GM12878 (cell line): ENCODE measurements at regions not wholly inside any gene's neighbourhood (a gene's known extent, or its start where the extent isn't known, plus 50 kb on each side); places are given as distances from the start of the nearest gene placed in this dataset.
A peak's percentile ranks its signal among the peaks of the same experiment; 100 is the strongest.
"Not testable (repeated sequence)": the region's sequence is repeated elsewhere in the genome, so short reads cannot be mapped to it uniquely, and the experiment has no call there.

Source experiments
- ATAC-seq: fragments of 200-7000 bp; cut with Tn5 transposase; 3 replicates; pipeline ENCODE4 v1.9.1; 2020; ENCODE audit warnings: mild to moderate bottlenecking, moderate library complexity
- BruUV-seq: library from RNA; stranded (reverse); fragments of 400-500 nt; replicated peaks from 2 replicates; lab custom pipeline; 2021; lab: Mats Ljungman, UMichigan
- CTCF ChIA-PET: fragments of 300-600 bp; sonication (Branson Sonifier 250); formaldehyde crosslinking; extraction: SDS; loops from one replicate; lab custom pipeline; 2021; ENCODE audit warnings: inconsistent platforms; lab: Yijun Ruan, JAX
- POLR2A ChIA-PET: fragments of 350-600 bp; formaldehyde crosslinking; extraction: SDS; loops from one replicate; lab custom pipeline; 2021; ENCODE audit warnings: inconsistent platforms; lab: Charles Lee
- RAD21 ChIA-PET: fragments of 300-600 bp; sonication (Branson Sonifier 250); formaldehyde crosslinking; loops from one replicate; lab custom pipeline; 2023; ENCODE audit warnings: antibody characterized with exemption; ENCODE audit not compliant: unreplicated experiment; lab: Charles Lee
- SMC1A ChIA-PET: fragments of 300-600 bp; sonication (Branson Sonifier 250); formaldehyde crosslinking; loops from one replicate; lab custom pipeline; 2023; ENCODE audit not compliant: unreplicated experiment, uncharacterized antibody; lab: Charles Lee
- DNase-seq: peaks from one replicate; pipeline ENCODE4 v3.0.0-alpha.2; 2011; ENCODE audit warnings: low read depth, low spot score
- FAIRE-seq: peaks from 3 replicates; lab custom pipeline; 2011; peaks lifted over from hg19 to GRCh38; lab: Jason Lieb, UNC
- H2AFZ ChIP-seq: 2 replicates; pipeline ENCODE4 v1.6.0; 2011; ENCODE audit warnings: low read depth, low read length, control low read depth; ENCODE audit not compliant: control insufficient read depth
- H3K27ac ChIP-seq: 2 replicates; pipeline ENCODE4 v1.5.1; 2011; ENCODE audit warnings: control low read depth; ENCODE audit not compliant: control insufficient read depth, insufficient read depth
- H3K27me3 ChIP-seq, 2 experiments: replicated peaks in 1 of 2; 2 replicates each; pipeline versions ENCODE4 v1.6.0 to v1.6.1; 2011; ENCODE audit warnings: low read length in 1 of 2; ENCODE audit not compliant: control insufficient read depth in 2 of 2, insufficient read depth in 2 of 2
- H3K36me3 ChIP-seq, 2 experiments: 2 replicates each; pipeline ENCODE4 v1.5.1; 2011; ENCODE audit warnings: low read length in 1 of 2; ENCODE audit not compliant: control insufficient read depth in 2 of 2, insufficient read depth in 2 of 2
- H3K4me1 ChIP-seq: 2 replicates; pipeline ENCODE4 v1.6.1; 2011; ENCODE audit warnings: mild to moderate bottlenecking, low read length, moderate library complexity, mixed read lengths; ENCODE audit not compliant: control insufficient read depth, insufficient read depth
- H3K4me2 ChIP-seq: 2 replicates; pipeline ENCODE4 v1.6.0; 2011; ENCODE audit warnings: control low read depth; ENCODE audit not compliant: control insufficient read depth, insufficient read depth
- H3K4me3 ChIP-seq: fragments of 200-600 bp; sonication (generic); 2 replicates; pipeline ENCODE4 v1.5.1; 2016
- H3K79me2 ChIP-seq: 2 replicates; pipeline ENCODE4 v1.6.0; 2011; ENCODE audit warnings: low read length; ENCODE audit not compliant: control insufficient read depth, insufficient read depth
- H3K9ac ChIP-seq: 2 replicates; pipeline ENCODE4 v1.8.0; 2011; ENCODE audit warnings: low read length, control low read depth, mixed read lengths; ENCODE audit not compliant: control insufficient read depth, insufficient read depth
- H3K9me3 ChIP-seq: replicated peaks from 3 replicates; pipeline ENCODE4 v1.5.1; 2011; ENCODE audit warnings: mild to moderate bottlenecking, low read length; ENCODE audit not compliant: control insufficient read depth, insufficient read depth
- H4K20me1 ChIP-seq: 2 replicates; pipeline ENCODE4 v1.6.0; 2011; ENCODE audit not compliant: control insufficient read depth, insufficient read depth
- ESRRA ChIP-seq: IDR thresholded peaks from 2 replicates; pipeline ENCODE4 v1.6.1; 2012; ENCODE audit warnings: mild to moderate bottlenecking, low read length, improper control_type of control experiment
- NFYA ChIP-seq: IDR thresholded peaks from 2 replicates; pipeline ENCODE4 v1.6.1; 2011; ENCODE audit warnings: low read depth, mild to moderate bottlenecking, low read length, improper control_type of control experiment, borderline replicate concordance
- NFYB ChIP-seq: IDR thresholded peaks from 2 replicates; pipeline ENCODE4 v1.6.1; 2011; ENCODE audit warnings: low read depth, mild to moderate bottlenecking, low read length, improper control_type of control experiment, moderate library complexity; ENCODE audit not compliant: insufficient read depth
- PAX8 ChIP-seq: fragments of 450-650 bp; IDR thresholded peaks from 2 replicates; pipeline ENCODE4 v1.6.1; 2017; ENCODE audit warnings: mild to moderate bottlenecking, moderate library complexity
- REST ChIP-seq: IDR thresholded peaks from 2 replicates; pipeline ENCODE4 v1.6.1; 2012; ENCODE audit warnings: mild to moderate bottlenecking, low read depth, low read length
- SMC3 ChIP-seq: IDR thresholded peaks from 2 replicates; pipeline ENCODE4 v1.6.1; 2011; ENCODE audit warnings: low read length, improper control_type of control experiment, borderline replicate concordance
- SREBF2 ChIP-seq: IDR thresholded peaks from 2 replicates; pipeline ENCODE4 v1.6.1; 2012; ENCODE audit warnings: mild to moderate bottlenecking, low read length
- TCF12 ChIP-seq: IDR thresholded peaks from 2 replicates; pipeline ENCODE4 v1.6.1; 2011; ENCODE audit warnings: low read depth, mild to moderate bottlenecking, low read length
- TCF3 ChIP-seq: IDR thresholded peaks from 2 replicates; pipeline ENCODE4 v1.6.1; 2012; ENCODE audit warnings: low read depth, mild to moderate bottlenecking, low read length, borderline replicate concordance; ENCODE audit not compliant: insufficient read depth
- ZBTB40 ChIP-seq: fragments of 450-650 bp; IDR thresholded peaks from 2 replicates; pipeline ENCODE4 v1.6.1; 2016; ENCODE audit warnings: mild to moderate bottlenecking, moderate library complexity, borderline replicate concordance
- WGBS: methylation state at CpG from one replicate; pipeline ENCODE4 v1.1.6; 2016; ENCODE audit warnings: low lambda C conversion rate; ENCODE audit not compliant: insufficient replicate concordance, insufficient coverage; ENCODE audit errors: missing lambda C conversion rate; 5-methylcytosine and 5-hydroxymethylcytosine counted together
- in situ Hi-C: fragments of 300-500 bp; cut with MboI; formaldehyde crosslinking; loops from 9 replicates; pipeline ENCODE4 v1.14.3; 2018; ENCODE audit warnings: mixed read lengths
- intact Hi-C: fragments of 100-400 bp; cut with micrococcal nuclease; formaldehyde crosslinking; loops from one replicate; pipeline ENCODE4 v1.14.2; 2022; ENCODE audit not compliant: unreplicated experiment

- BruUV-seq: no TSS peak
- Histone ChIP-seq H3K79me2 (no peaks in the 10 kb centered on the region), H2AFZ (peak overlapping the region; percentile 81), H4K20me1 (no peaks in the 10 kb centered on the region), H3K4me3 (no peak overlapping the region), H3K36me3 (no peaks in the 10 kb centered on the region), H3K9ac (peak overlapping the region; percentile 82), H3K9me3 (peaks cover 8% of the 10 kb centered on the region; the same call in 2 of the 3 replicates), H3K4me1 (peaks cover 29% of the 10 kb centered on the region), H3K27me3 (no peaks in the 10 kb centered on the region), H3K4me2 (peak overlapping the region; percentile 63), H3K27ac (peak overlapping the region; percentile 99)
- TF ChIP-seq SREBF2: no peak
- TF ChIP-seq TCF3: no peak
- TF ChIP-seq ESRRA: no peak
- no peak for TF ChIP-seq REST
- no peak for TF ChIP-seq TCF12
- TF ChIP-seq SMC3: no peak
- TF ChIP-seq PAX8: no peak
- no peak for TF ChIP-seq NFYA
- TF ChIP-seq NFYB: no peak
- TF ChIP-seq ZBTB40: no peak
- DNase-seq: no peak
- intact Hi-C loops (loop anchor here (1.0 to 5.0 kb wide), 2 partner anchors 42 to 156 kb away; no protein-coding TSS in a partner anchor), in situ Hi-C loops (loop anchor here (5.0 to 25.0 kb wide), 2 partner anchors 126 to 221 kb away; partner anchors contain the start of gene ATF7IP)
- RAD21 ChIA-PET: interaction anchor here (0.8 to 5.4 kb wide), 14 partner anchors 11 to 713 kb away, joined by 3 to 113 read pairs (median 12); partner anchors contain the start of gene ATF7IP
- ATAC-seq: no peak
- POLR2A ChIA-PET: interaction anchor here (0.7 to 2.7 kb wide), 5 partner anchors 20 to 154 kb away, joined by 3 to 18 read pairs (median 7); partner anchors contain the start of gene ATF7IP
- CTCF ChIA-PET: interaction anchor here (1.4 to 5.4 kb wide), 5 partner anchors 55 to 213 kb away, joined by 5 to 103 read pairs (median 8); partner anchors contain the start of gene ATF7IP
- WGBS: 74% methylated on average over 4 of the region's 4 CpGs
- SMC1A ChIA-PET: interaction anchor here (0.5 to 6.1 kb wide), 22 partner anchors 9 to 423 kb away, joined by 3 to 103 read pairs (median 7); partner anchors contain the start of gene ATF7IP
- FAIRE-seq: no peak
Measured at GRCh38 chr12:14240873-14241220, 124.6 kb upstream of the ATF7IP start.

GRCh38 chr12:14242825-14243224, 122.7 kb upstream of the ATF7IP start:
- H3K4me3 ChIP-seq, FAIRE-seq, DNase-seq, ATAC-seq, H3K4me2 ChIP-seq, H3K79me2 ChIP-seq, H3K36me3 ChIP-seq, H3K27me3 ChIP-seq, POLR2A ChIA-PET, H3K9ac ChIP-seq, H2AFZ ChIP-seq, H4K20me1 ChIP-seq, H3K27ac ChIP-seq, H3K9me3 ChIP-seq, BruUV-seq, CTCF ChIA-PET: not testable (repeated sequence)
- H3K4me1 ChIP-seq: peaks cover 29% of the 10 kb centered on the region
- ChIA-PET RAD21 (interaction anchor here (3.7 kb wide), 1 partner anchor 123 kb away, joined by 45 read pairs; the partner anchor contains the start of gene ATF7IP), SMC1A (interaction anchor here (6.1 kb wide), 1 partner anchor 211 kb away, joined by 103 read pairs; no protein-coding TSS in a partner anchor)
- 97% methylated on average over 4 of the region's 6 CpGs for WGBS
- in situ Hi-C loops (loop anchor here (5.0 to 25.0 kb wide), 2 partner anchors 124 to 219 kb away; partner anchors contain the start of gene ATF7IP), intact Hi-C loops (loop anchor here (5.0 kb wide), 1 partner anchor 154 kb away; no protein-coding TSS in a partner anchor)
